HG03571 (cell line): ENCODE measurements at regions not wholly inside any gene's neighbourhood (a gene's known extent, or its start where the extent isn't known, plus 50 kb on each side); places are given as distances from the start of the nearest gene placed in this dataset.
A peak's percentile ranks its signal among the peaks of the same experiment; 100 is the strongest.

Experiments
- ATAC-seq: cut with Tn5 transposase; IDR thresholded peaks from one replicate; pipeline ENCODE4 v1.9.1; 2021; ENCODE audit not compliant: unreplicated experiment

GRCh38 chr9:117488659-117489058 lies 73.8 kb upstream of the ASTN2 start:
- no peak for ATAC-seq

GRCh38 chr9:117487555-117488175 lies 72.8 kb upstream of the ASTN2 start:
- peak; percentile 98 for ATAC-seq

- ATAC-seq: no peak
Measured at GRCh38 chr9:117486426-117486825, 71.6 kb upstream of the ASTN2 start.

- ATAC-seq: no peak
Measured at GRCh38 chr9:117485176-117485575, 70.3 kb upstream of the ASTN2 start.

GRCh38 chr9:117480729-117481128 lies 65.9 kb upstream of the ASTN2 start:
- ATAC-seq: no peak

- no peak for ATAC-seq
Measured at GRCh38 chr9:117480253-117480652, 65.4 kb upstream of the ASTN2 start.

GRCh38 chr9:117473293-117473692 lies 58.4 kb upstream of the ASTN2 start:
- ATAC-seq: no peak

GRCh38 chr9:117470902-117471301 lies 56.0 kb upstream of the ASTN2 start:
- ATAC-seq: no peak

- ATAC-seq: no peak
Measured at GRCh38 chr9:117470455-117470854, 55.6 kb upstream of the ASTN2 start.

- ATAC-seq: no peak
Measured at GRCh38 chr9:117466111-117466510, 51.3 kb upstream of the ASTN2 start.

GRCh38 chr9:117465706-117466105 lies 50.8 kb upstream of the ASTN2 start:
- ATAC-seq: no peak

- no peak for ATAC-seq
Measured at GRCh38 chr9:117464941-117465616, 50.2 kb upstream of the ASTN2 start.
